ENCODE measurements at regions not wholly inside any gene's neighbourhood (a gene's known extent, or its start where the extent isn't known, plus 50 kb on each side); places are given as distances from the start of the nearest gene placed in this dataset.

- intact Hi-C loops (cut with DNase I) = no loop called here
- Histone ChIP-seq H3K27ac (no peak overlapping the region), H3K9me3 (peaks cover 4% of the 10 kb centered on the region), H3K27me3 (peaks cover 15% of the 10 kb centered on the region), H3K4me3 (no peak overlapping the region), H3K4me1 (peaks cover 12% of the 10 kb centered on the region), H3K36me3 (no peaks in the 10 kb centered on the region)
- DNase-seq (ENCODE audit: extremely low spot score in 2 of 2) = no peak
- TF ChIP-seq, protein P1, sequence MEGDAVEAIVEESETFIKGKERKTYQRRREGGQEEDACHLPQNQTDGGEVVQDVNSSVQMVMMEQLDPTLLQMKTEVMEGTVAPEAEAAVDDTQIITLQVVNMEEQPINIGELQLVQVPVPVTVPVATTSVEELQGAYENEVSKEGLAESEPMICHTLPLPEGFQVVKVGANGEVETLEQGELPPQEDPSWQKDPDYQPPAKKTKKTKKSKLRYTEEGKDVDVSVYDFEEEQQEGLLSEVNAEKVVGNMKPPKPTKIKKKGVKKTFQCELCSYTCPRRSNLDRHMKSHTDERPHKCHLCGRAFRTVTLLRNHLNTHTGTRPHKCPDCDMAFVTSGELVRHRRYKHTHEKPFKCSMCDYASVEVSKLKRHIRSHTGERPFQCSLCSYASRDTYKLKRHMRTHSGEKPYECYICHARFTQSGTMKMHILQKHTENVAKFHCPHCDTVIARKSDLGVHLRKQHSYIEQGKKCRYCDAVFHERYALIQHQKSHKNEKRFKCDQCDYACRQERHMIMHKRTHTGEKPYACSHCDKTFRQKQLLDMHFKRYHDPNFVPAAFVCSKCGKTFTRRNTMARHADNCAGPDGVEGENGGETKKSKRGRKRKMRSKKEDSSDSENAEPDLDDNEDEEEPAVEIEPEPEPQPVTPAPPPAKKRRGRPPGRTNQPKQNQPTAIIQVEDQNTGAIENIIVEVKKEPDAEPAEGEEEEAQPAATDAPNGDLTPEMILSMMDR (IDR thresholded peaks at IDR 0.05) = no peak
- TF ChIP-seq POLR2A (IDR thresholded peaks at IDR 0.05) (no peak), POLR2AphosphoS5 (IDR thresholded peaks at IDR 0.05; ENCODE audit: insufficient read depth in 1 of 2, low read depth in 1 of 2) (no peak)
These were observed 63.7 kb downstream of the FOXD1 start for GRCh38 chr5:73384861-73385260.

GRCh38 chr5:73382401-73382740 is 66.2 kb downstream of the FOXD1 start:
- TF ChIP-seq POLR2AphosphoS5 (IDR thresholded peaks at IDR 0.05; ENCODE audit: insufficient read depth in 1 of 2, low read depth in 1 of 2) = no peak
- TF ChIP-seq POLR2A (IDR thresholded peaks at IDR 0.05) = no peak
- TF ChIP-seq, protein P1 (IDR thresholded peaks at IDR 0.05) = no peak
- no peak for DNase-seq (ENCODE audit: extremely low spot score in 2 of 2)
- H3K27ac ChIP-seq = no peak overlapping the region
- H3K4me3 ChIP-seq = peak overlapping the region; percentile 13 to 33
- intact Hi-C loops (cut with DNase I) = no loop called here
- H3K36me3 ChIP-seq = no peaks in the 10 kb centered on the region
- peaks cover 4% of the 10 kb centered on the region for H3K9me3 ChIP-seq
- peaks cover 15% of the 10 kb centered on the region for H3K27me3 ChIP-seq
- peaks cover 12% of the 10 kb centered on the region for H3K4me1 ChIP-seq

- H3K4me3 ChIP-seq = peak overlapping the region; percentile 13 to 33
- no peak for TF ChIP-seq POLR2A (IDR thresholded peaks at IDR 0.05)
- TF ChIP-seq, protein P1 (IDR thresholded peaks at IDR 0.05) = no peak
- no peak for TF ChIP-seq POLR2AphosphoS5 (IDR thresholded peaks at IDR 0.05; ENCODE audit: insufficient read depth in 1 of 2, low read depth in 1 of 2)
- no peak for DNase-seq (ENCODE audit: extremely low spot score in 2 of 2)
- H3K9me3 ChIP-seq = peaks cover 4% of the 10 kb centered on the region
- H3K4me1 ChIP-seq = peaks cover 12% of the 10 kb centered on the region
- no peak overlapping the region for H3K27ac ChIP-seq
- H3K27me3 ChIP-seq = peaks cover 15% of the 10 kb centered on the region
- no peaks in the 10 kb centered on the region for H3K36me3 ChIP-seq
- intact Hi-C loops (cut with DNase I) = no loop called here
These were observed 66.8 kb downstream of the FOXD1 start for GRCh38 chr5:73381590-73382400.

DNA sequence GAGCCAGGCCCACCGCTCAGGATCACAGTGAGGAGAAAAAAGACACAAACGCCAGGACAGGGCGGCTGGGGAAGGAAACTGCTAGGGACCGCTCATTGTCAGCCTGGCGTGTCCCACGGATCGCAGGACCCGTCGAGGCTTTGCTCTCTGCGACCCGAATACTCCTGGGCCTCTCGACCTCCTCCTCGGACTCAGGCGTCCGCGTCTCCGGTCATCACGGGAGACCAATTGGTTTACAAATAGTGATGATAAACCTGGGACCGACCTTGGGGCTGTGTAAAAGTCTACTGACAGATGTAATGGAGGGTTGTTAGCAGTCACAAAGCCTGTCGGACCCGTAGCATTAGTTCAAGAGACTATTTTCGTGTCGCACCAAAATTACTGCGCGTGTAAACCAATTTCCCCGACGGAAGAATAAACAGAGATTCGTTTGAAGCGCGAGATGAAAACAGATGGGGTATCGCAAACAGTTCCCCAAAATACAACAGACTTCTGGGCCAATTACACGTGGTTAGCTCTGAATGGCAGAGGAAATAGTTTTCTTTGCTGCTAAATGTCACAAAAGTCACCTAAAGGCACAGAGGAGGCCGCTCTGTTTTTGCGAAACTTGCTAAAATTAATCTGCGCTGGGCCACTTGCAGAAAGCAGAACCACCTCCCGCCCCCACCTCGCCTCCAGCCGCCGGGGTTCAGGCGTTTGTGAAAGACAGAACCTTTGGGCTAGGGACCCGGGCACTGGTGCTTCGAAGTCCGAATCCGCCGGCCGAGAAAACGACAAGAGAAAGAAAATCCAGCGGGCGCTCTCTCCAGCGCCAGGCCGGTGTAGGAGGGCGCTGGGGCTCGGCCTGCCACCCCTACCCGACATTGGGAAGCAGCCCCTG is 67.6 kb downstream of the FOXD1 start:
- H3K4me3 ChIP-seq = peak overlapping the region; percentile 13 to 33
- no peaks in the 10 kb centered on the region for H3K36me3 ChIP-seq
- intact Hi-C loops (cut with DNase I) = no loop called here
- no peak for DNase-seq (ENCODE audit: extremely low spot score in 2 of 2)
- H3K9me3 ChIP-seq = peaks cover 4% of the 10 kb centered on the region
- TF ChIP-seq POLR2A (IDR thresholded peaks at IDR 0.05) = no peak
- no peak for TF ChIP-seq POLR2AphosphoS5 (IDR thresholded peaks at IDR 0.05; ENCODE audit: insufficient read depth in 1 of 2, low read depth in 1 of 2)
- TF ChIP-seq, protein P1 (IDR thresholded peaks at IDR 0.05) = no peak
- peaks cover 12% of the 10 kb centered on the region for H3K4me1 ChIP-seq
- H3K27ac ChIP-seq = no peak overlapping the region
- H3K27me3 ChIP-seq = peaks cover 15% of the 10 kb centered on the region
